ENCODE measurements at regions not wholly inside any gene's neighbourhood (a gene's known extent, or its start where the extent isn't known, plus 50 kb on each side); places are given as distances from the start of the nearest gene placed in this dataset.
"Not testable (repeated sequence)": the region's sequence is repeated elsewhere in the genome, so short reads cannot be mapped to it uniquely, and the experiment has no call there.

DNA sequence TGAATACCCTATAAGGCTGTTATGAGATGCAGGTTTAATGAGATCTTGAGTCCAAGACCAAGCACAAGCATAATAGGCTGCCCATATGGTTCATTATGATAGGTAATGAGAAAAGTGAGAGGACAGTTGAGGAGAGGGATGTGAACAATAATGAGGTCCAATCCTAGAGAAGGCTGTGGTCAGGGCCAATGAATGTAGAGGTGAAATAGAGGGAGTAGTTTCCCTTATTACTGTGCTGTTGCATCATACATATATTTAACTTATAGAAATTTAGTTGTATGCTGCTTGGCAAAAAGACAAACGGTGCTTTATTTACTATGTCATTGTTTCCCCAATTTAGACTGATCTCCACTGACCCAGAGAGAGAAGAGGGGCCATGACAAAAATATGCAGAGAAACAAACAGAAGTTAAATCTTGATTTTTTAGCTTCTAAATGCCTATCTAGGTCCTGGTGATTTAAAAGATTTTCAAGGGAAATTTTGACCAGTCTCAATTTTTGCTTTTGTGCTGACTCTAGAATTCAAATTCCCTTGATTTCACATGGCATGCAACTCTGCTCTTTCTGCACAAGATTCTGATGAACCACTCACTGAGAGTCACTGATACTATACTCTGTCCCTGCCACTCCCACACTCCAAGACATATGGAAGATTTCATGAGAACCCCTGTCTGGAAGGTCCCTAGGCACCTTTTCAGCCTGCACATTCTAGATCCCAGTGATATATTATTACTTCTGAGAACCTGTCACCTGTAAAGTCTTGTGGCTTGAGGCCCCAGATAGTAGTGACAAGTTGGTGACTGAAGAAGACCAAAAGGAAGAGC, 159.7 kb downstream of the VSIG4 start:
- no peak for DNase-seq

DNA sequence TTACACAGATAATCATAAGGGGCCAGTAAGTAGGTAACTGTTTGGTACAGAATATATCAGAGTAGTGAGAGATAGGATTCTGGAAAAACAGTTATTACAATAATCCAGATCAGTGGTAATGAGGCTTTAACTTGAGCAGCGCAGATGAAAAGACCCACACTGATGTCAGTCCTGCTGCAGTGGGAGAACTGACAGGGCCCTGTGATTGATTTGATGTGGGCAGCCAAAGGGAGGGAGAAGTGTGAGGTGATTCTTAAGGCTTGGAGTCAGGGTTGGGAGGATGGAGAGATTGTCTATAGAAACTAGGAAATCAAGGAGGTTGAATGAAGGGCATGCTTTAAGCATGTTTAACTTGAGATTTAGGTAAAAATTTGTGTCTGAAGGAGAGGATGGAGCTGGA, 161.4 kb downstream of the VSIG4 start:
- DNase-seq = no peak

GRCh38 chrX:65877953-65878352, 161.9 kb downstream of the VSIG4 start:
- no peak for DNase-seq

- not testable (repeated sequence) for DNase-seq
Measured at GRCh38 chrX:65875614-65876013, 164.3 kb downstream of the VSIG4 start.

GRCh38 chrX:65874765-65875164, 165.1 kb downstream of the VSIG4 start:
- DNase-seq = no peak

- DNase-seq = no peak
Measured at GRCh38 chrX:65874110-65874509, 165.8 kb downstream of the VSIG4 start.

DNA sequence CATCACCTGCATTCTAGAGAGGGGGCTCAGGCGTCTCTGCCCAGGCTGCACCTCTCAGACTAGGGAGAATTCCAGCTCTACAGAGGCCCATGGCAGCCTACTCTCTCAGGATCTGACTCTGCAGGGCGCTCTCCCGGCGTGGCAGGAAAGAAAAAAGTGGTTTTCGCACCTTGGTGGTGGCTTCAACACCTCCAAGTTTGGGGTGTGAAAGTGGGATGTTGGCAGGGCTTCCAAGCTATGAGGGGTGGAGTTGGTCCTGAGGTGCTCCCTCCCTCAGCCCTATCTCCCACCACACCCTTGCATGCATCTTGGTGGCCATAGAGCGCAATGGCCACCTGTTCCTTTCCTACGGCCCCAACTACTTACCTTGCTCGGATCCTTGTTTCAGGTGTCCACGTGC, 166.5 kb downstream of the VSIG4 start:
- DNase-seq = no peak

- DNase-seq = no peak
Measured at GRCh38 chrX:65871671-65872311, 168.1 kb downstream of the VSIG4 start.

GRCh38 chrX:65870544-65870943, 169.3 kb downstream of the VSIG4 start:
- DNase-seq = not testable (repeated sequence)

- no peak for DNase-seq
Measured at GRCh38 chrX:65866773-65867172, 173.1 kb downstream of the VSIG4 start.

- DNase-seq = no peak
Measured at GRCh38 chrX:65866146-65866545, 173.7 kb downstream of the VSIG4 start.

DNA sequence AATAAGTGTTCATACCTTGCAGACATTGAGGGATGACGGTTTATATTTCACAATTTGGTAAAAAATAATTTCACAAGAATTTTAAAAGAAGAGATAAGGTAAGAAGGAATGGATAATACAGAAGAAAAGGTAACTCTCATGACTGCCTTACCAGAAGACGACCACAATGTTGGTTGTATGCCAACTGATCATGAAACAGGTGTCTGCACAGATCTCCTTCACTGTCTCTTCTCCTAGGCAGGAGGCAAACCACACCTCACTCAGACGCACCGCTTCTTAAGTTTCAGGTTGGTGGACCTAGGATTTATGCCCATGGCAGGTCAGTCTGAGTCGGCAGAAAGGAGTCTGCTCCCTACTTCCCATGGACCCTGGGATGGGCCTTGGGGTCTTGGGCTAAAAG, 177.2 kb downstream of the VSIG4 start:
- no peak for DNase-seq

GRCh38 chrX:65859299-65859698, 180.6 kb downstream of the VSIG4 start:
- DNase-seq = no peak

- not testable (repeated sequence) for DNase-seq
Measured at GRCh38 chrX:65854437-65854836, 185.4 kb downstream of the VSIG4 start.

DNA sequence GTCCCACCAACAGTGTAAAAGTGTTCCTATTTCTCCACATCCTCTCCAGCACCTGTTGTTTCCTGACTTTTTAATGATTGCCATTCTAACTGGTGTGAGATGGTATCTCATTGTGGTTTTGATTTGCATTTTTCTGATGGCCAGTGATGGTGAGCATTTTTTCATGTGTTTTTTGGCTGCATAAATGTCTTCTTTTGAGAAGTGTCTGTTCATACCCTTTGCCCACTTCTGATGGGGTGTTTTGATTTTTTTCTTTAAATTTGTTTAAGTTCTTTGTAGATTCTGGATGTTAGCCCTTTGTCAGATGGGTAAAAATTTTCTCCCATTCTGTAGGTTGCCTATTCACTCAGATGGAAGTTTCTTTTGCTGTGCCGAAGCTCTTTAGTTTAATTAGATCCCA, 183.9 kb downstream of the MSN start:
- DNase-seq = not testable (repeated sequence)

DNA sequence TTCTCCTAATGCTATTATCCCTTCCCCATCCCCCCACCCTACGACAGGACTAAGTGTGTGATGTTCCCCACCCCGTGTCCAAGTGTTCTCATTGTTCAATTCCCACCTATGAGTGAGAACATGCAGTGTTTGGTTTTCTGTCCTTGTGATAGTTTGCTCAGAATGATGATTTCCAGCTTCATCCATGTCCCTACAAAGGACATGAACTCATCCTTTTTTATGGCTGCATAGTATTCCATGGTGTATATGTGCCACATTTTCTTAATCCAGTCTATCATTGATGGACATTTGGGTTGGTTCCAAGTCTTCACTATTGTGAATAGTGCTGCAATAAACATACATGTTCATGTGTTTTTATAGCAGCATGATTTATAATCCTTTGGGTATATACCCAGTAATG, 183.4 kb downstream of the MSN start:
- DNase-seq = not testable (repeated sequence)

DNA sequence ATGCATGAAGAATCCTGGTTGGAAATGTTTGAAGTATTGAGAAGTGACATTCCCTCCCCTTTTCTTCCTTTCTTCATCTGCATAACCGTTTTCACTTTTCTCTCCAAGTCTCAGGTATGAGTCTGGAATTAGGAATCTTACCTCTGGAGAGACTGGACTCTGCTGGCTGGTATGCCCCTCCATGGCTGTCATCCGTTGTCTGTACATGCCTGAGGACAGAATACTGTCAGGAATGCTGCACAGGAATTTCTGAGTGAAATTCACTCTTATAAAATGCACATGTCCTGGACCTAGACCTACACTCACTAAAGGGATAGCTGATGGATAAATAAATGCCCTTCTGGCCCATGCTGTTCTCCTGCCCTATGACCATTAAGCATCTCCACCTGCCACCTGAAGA, 179.5 kb downstream of the MSN start:
- no peak for DNase-seq

- DNase-seq = no peak
Measured at GRCh38 chrX:65841263-65841662, 173.8 kb downstream of the MSN start.

- DNase-seq = no peak
Measured at GRCh38 chrX:65838674-65839073, 171.2 kb downstream of the MSN start.

- no peak for DNase-seq
Measured at GRCh38 chrX:65837875-65838549, 170.6 kb downstream of the MSN start.

DNA sequence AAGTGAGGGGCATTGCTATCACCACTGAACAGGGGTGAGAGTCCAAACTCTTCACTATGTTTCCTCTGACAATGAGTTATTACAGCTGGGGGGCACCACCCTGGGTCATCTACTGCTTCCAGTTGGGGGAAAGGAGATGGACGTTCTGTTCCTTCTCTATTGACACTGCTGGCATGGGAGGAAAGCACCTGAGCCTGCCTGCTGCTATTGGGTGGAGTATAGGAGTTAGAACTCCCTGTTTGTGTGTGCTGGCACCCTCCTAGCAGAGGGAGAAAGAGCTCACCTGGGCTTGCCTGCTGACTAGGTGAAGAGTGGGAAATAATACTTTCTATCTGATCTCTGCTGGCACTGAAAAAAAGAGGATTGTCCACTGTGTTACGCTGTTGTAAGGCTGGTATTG, 163.8 kb downstream of the MSN start:
- DNase-seq = no peak

- DNase-seq = no peak
Measured at GRCh38 chrX:65828599-65828998, 161.1 kb downstream of the MSN start.

- DNase-seq = not testable (repeated sequence)
Measured at GRCh38 chrX:65825226-65825625, 157.8 kb downstream of the MSN start.
